IMR-90 (cell line): ENCODE measurements at regions not wholly inside any gene's neighbourhood (a gene's known extent, or its start where the extent isn't known, plus 50 kb on each side); places are given as distances from the start of the nearest gene placed in this dataset.

Experiments used
- ATAC-seq: fragments of 200-7000 bp; cut with Tn5 transposase; 2 replicates; pipeline ENCODE4 v1.9.1; 2020; ENCODE audit warnings: low read depth, mild to moderate bottlenecking, moderate library complexity
- BruUV-seq: library from RNA; stranded (reverse); fragments of 400-500 nt; replicated peaks from 2 replicates; lab custom pipeline; 2021; lab: Mats Ljungman, UMichigan
- CTCF ChIA-PET: fragments of 300-600 bp; formaldehyde crosslinking; extraction: SDS; loops from one replicate; lab custom pipeline; 2021; ENCODE audit warnings: antibody characterized with exemption; lab: Yijun Ruan, JAX
- POLR2A ChIA-PET: fragments of 300-600 bp; sonication (Branson Sonifier 250); formaldehyde crosslinking; loops from one replicate; lab custom pipeline; 2022; ENCODE audit warnings: antibody characterized with exemption; ENCODE audit not compliant: unreplicated experiment; lab: Charles Lee
- DNase-seq: peaks from one replicate; pipeline ENCODE4 v3.0.0; 2013
- H2AFZ ChIP-seq: replicated peaks from 2 replicates; pipeline ENCODE3; 2013; ENCODE audit warnings: low read length, mild to moderate bottlenecking; ENCODE audit not compliant: poor library complexity
- H2AK5ac ChIP-seq: 2 replicates; pipeline ENCODE4 v1.6.1; 2013; ENCODE audit warnings: low read depth, low read length, inconsistent platforms
- H2AK9ac ChIP-seq: replicated peaks from 2 replicates; pipeline ENCODE3; 2013; ENCODE audit warnings: mild to moderate bottlenecking, low read depth, low read length, moderate library complexity; ENCODE audit not compliant: poor library complexity
- H2BK120ac ChIP-seq: 2 replicates; pipeline ENCODE4 v1.6.1; 2013; ENCODE audit warnings: low read depth, low read length, inconsistent platforms
- H2BK15ac ChIP-seq: 3 replicates; pipeline ENCODE4 v1.6.1; 2013; ENCODE audit warnings: low read depth, low read length, inconsistent platforms
- H2BK20ac ChIP-seq: 2 replicates; pipeline ENCODE4 v1.6.1; 2013; ENCODE audit warnings: low read depth, mild to moderate bottlenecking, inconsistent platforms, low read length, moderate library complexity
- H2BK5ac ChIP-seq: 2 replicates; pipeline ENCODE4 v1.6.1; 2013; ENCODE audit warnings: mild to moderate bottlenecking, low read depth, low read length, inconsistent platforms; ENCODE audit not compliant: poor library complexity, severe bottlenecking
- H3K14ac ChIP-seq: replicated peaks from 2 replicates; pipeline ENCODE4 v1.6.1; 2013; ENCODE audit warnings: low read depth, low read length, inconsistent platforms
- H3K18ac ChIP-seq: 2 replicates; pipeline ENCODE4 v1.6.1; 2013; ENCODE audit warnings: low read depth, low read length, control low read depth
- H3K23ac ChIP-seq: 2 replicates; pipeline ENCODE4 v1.6.1; 2013; ENCODE audit warnings: low read depth, low read length, inconsistent platforms
- H3K27ac ChIP-seq: 2 replicates; pipeline ENCODE4 v1.5.1; 2013; ENCODE audit warnings: mild to moderate bottlenecking, control low read depth, low read length; ENCODE audit not compliant: insufficient read depth
- H3K27me3 ChIP-seq: 2 replicates; pipeline ENCODE4 v1.6.1; 2013; ENCODE audit warnings: low read length; ENCODE audit not compliant: control insufficient read depth, insufficient read depth
- H3K36me3 ChIP-seq: 2 replicates; pipeline ENCODE4 v1.6.1; 2013; ENCODE audit warnings: low read length, mixed read lengths; ENCODE audit not compliant: control insufficient read depth, insufficient read depth
- H3K4ac ChIP-seq: 2 replicates; pipeline ENCODE4 v1.6.1; 2013; ENCODE audit warnings: low read depth, low read length, inconsistent platforms
- H3K4me1 ChIP-seq: 2 replicates; pipeline ENCODE4 v1.6.1; 2013; ENCODE audit warnings: low read length, mixed read lengths; ENCODE audit not compliant: control insufficient read depth, insufficient read depth
- H3K4me2 ChIP-seq: 2 replicates; pipeline ENCODE4 v1.6.1; 2013; ENCODE audit warnings: low read depth, mild to moderate bottlenecking, control low read depth, low read length, moderate library complexity
- H3K4me3 ChIP-seq: 2 replicates; pipeline ENCODE4 v1.5.1; 2013; ENCODE audit warnings: low read depth, mild to moderate bottlenecking, control low read depth, low read length, moderate library complexity; ENCODE audit not compliant: insufficient read depth
- H3K56ac ChIP-seq: 2 replicates; pipeline ENCODE4 v1.6.1; 2013; ENCODE audit warnings: low read length, inconsistent platforms; ENCODE audit not compliant: insufficient read depth; ENCODE audit errors: extremely low read depth
- H3K79me1 ChIP-seq, 2 experiments: 2 replicates each; pipeline ENCODE4 v1.6.1; 2013; ENCODE audit warnings: low read length in 2 of 2, inconsistent platforms in 1 of 2, low read depth in 1 of 2
- H3K9ac ChIP-seq: 2 replicates; pipeline ENCODE4 v1.6.1; 2013; ENCODE audit warnings: low read depth, low read length, control low read depth
- H3K9me1 ChIP-seq: 2 replicates; pipeline ENCODE4 v1.6.1; 2013; ENCODE audit warnings: low read length, inconsistent platforms; ENCODE audit not compliant: insufficient read depth
- H3K9me3 ChIP-seq: 2 replicates; pipeline ENCODE4 v1.6.1; 2013; ENCODE audit warnings: low read length; ENCODE audit not compliant: control insufficient read depth, insufficient read depth
- H4K20me1 ChIP-seq: 2 replicates; pipeline ENCODE4 v1.6.1; 2013; ENCODE audit warnings: low read length, inconsistent platforms; ENCODE audit not compliant: insufficient read depth
- H4K5ac ChIP-seq: 2 replicates; pipeline ENCODE4 v1.6.1; 2013; ENCODE audit warnings: mild to moderate bottlenecking, low read depth, low read length, control low read depth
- H4K8ac ChIP-seq, 2 experiments: 2 replicates each; pipeline ENCODE4 v1.6.1; 2013; ENCODE audit warnings: low read depth in 2 of 2, low read length in 2 of 2, control low read depth in 1 of 2, inconsistent platforms in 1 of 2
- H4K91ac ChIP-seq: 2 replicates; pipeline ENCODE4 v1.6.1; 2013; ENCODE audit warnings: low read depth, low read length, inconsistent platforms; ENCODE audit not compliant: insufficient read depth
- CEBPB ChIP-seq: IDR thresholded peaks from 2 replicates; pipeline ENCODE4 v1.6.1; 2012; ENCODE audit warnings: low read depth, low read length, improper control_type of control experiment
- ELK1 ChIP-seq: fragments of 150-350 bp; IDR thresholded peaks from 2 replicates; pipeline ENCODE4 v1.6.1; 2016; ENCODE audit warnings: low read depth, mild to moderate bottlenecking, low read length, moderate library complexity, borderline replicate concordance
- MXI1 ChIP-seq: IDR thresholded peaks from 2 replicates; pipeline ENCODE4 v1.6.1; 2012; ENCODE audit warnings: low read depth, mild to moderate bottlenecking, low read length, moderate library complexity, borderline replicate concordance
- POLR2A ChIP-seq: IDR thresholded peaks from 2 replicates; pipeline ENCODE4 v1.6.1; 2012; ENCODE audit warnings: mild to moderate bottlenecking, low read depth, low read length
- RCOR1 ChIP-seq: IDR thresholded peaks from 2 replicates; pipeline ENCODE4 v1.6.1; 2012; ENCODE audit warnings: mild to moderate bottlenecking, low read length, improper control_type of control experiment; ENCODE audit not compliant: insufficient replicate concordance
- RFX5 ChIP-seq: IDR thresholded peaks from 2 replicates; pipeline ENCODE4 v1.8.0; 2012; ENCODE audit warnings: low read depth, mild to moderate bottlenecking, low read length, moderate library complexity
- WGBS, 2 experiments: methylation state at CpG; one replicate each; pipeline versions ENCODE4 v1.1.5 to v1.1.7; 2013; ENCODE audit warnings: missing lambda C conversion rate in 2 of 2; ENCODE audit not compliant: insufficient read length in 1 of 2; ENCODE audit errors: extremely low coverage in 2 of 2; 5-methylcytosine and 5-hydroxymethylcytosine counted together
- dilution Hi-C: fragments of 300-500 bp; cut with HindIII; formaldehyde crosslinking; loops from one replicate; pipeline ENCODE4 v1.14.3; 2018; ENCODE audit warnings: low sequenced_read_pairs; ENCODE audit not compliant: unreplicated experiment
- in situ Hi-C: fragments of 300-500 bp; cut with MboI; formaldehyde crosslinking; loops from 3 replicates; pipeline ENCODE4 v1.14.3; 2019; ENCODE audit warnings: low sequenced_read_pairs, inconsistent platforms, mixed read lengths
- intact Hi-C: fragments of 100-400 bp; cut with micrococcal nuclease; formaldehyde crosslinking; loops from 2 replicates; pipeline ENCODE4 v1.10.0; 2022
- TF ChIP-seq, protein P1 (sequence below): conservative IDR thresholded peaks from 2 replicates; pipeline ENCODE4 v1.5.1; 2012; ENCODE audit warnings: mild to moderate bottlenecking, low read depth, low read length, improper control_type of control experiment

- no peak overlapping the region for H2AK9ac ChIP-seq
- no peaks in the 10 kb centered on the region for H3K4me1 ChIP-seq
- no TSS peak for BruUV-seq
- no peak overlapping the region for H3K4ac ChIP-seq
- dilution Hi-C loops, result no loop called here
- no peaks in the 10 kb centered on the region for H3K36me3 ChIP-seq
- no peak overlapping the region for H3K56ac ChIP-seq
- no peak overlapping the region for H4K91ac ChIP-seq
- no peak overlapping the region for H2BK120ac ChIP-seq
- H2BK20ac ChIP-seq, result no peak overlapping the region
- H3K9me1 ChIP-seq, result no peaks in the 10 kb centered on the region
- H3K27ac ChIP-seq, result no peak overlapping the region
- H3K9ac ChIP-seq, result no peak overlapping the region
- no peaks in the 10 kb centered on the region for H3K79me1 ChIP-seq
- no peaks in the 10 kb centered on the region for H4K20me1 ChIP-seq
- no peak overlapping the region for H3K4me2 ChIP-seq
- POLR2A ChIA-PET, result no interaction called here
- H2BK5ac ChIP-seq, result no peak overlapping the region
- intact Hi-C loops, result no loop called here
- H4K5ac ChIP-seq, result no peak overlapping the region
- H3K9me3 ChIP-seq, result no peaks in the 10 kb centered on the region
- CTCF ChIA-PET, result no interaction called here
- DNase-seq (no peak), ATAC-seq (no peak)
- peaks cover 4% of the 10 kb centered on the region; the same call in 1 of the 2 replicates for H3K27me3 ChIP-seq
- no peak overlapping the region for H4K8ac ChIP-seq
- no peak overlapping the region for H3K14ac ChIP-seq
- no peak overlapping the region for H2AFZ ChIP-seq
- no peak for TF ChIP-seq ELK1
- TF ChIP-seq, protein P1, sequence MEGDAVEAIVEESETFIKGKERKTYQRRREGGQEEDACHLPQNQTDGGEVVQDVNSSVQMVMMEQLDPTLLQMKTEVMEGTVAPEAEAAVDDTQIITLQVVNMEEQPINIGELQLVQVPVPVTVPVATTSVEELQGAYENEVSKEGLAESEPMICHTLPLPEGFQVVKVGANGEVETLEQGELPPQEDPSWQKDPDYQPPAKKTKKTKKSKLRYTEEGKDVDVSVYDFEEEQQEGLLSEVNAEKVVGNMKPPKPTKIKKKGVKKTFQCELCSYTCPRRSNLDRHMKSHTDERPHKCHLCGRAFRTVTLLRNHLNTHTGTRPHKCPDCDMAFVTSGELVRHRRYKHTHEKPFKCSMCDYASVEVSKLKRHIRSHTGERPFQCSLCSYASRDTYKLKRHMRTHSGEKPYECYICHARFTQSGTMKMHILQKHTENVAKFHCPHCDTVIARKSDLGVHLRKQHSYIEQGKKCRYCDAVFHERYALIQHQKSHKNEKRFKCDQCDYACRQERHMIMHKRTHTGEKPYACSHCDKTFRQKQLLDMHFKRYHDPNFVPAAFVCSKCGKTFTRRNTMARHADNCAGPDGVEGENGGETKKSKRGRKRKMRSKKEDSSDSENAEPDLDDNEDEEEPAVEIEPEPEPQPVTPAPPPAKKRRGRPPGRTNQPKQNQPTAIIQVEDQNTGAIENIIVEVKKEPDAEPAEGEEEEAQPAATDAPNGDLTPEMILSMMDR, result no peak
- no peak for TF ChIP-seq RCOR1
- TF ChIP-seq MXI1, result no peak
- no peak for TF ChIP-seq CEBPB
- TF ChIP-seq RFX5, result no peak
- no peak for TF ChIP-seq POLR2A
- no peak overlapping the region for H3K18ac ChIP-seq
- no peak overlapping the region for H3K4me3 ChIP-seq
- 65% methylated on average over 2 of the region's 4 CpGs; no CpG with 5 or more reads in 1 of the 2 experiments for WGBS, 2 experiments
- H2BK15ac ChIP-seq, result no peak overlapping the region
- H2AK5ac ChIP-seq, result no peak overlapping the region
- in situ Hi-C loops, result no loop called here
- no peak overlapping the region for H3K23ac ChIP-seq
These were observed 419.1 kb upstream of the NR5A2 start for GRCh38 chr1:199608414-199608813.
